Adipocyte (in vitro differentiated cells): ENCODE measurements at regions not wholly inside any gene's neighbourhood (a gene's known extent, or its start where the extent isn't known, plus 50 kb on each side); places are given as distances from the start of the nearest gene placed in this dataset.

Experiments
- DNase-seq: peaks from one replicate; pipeline ENCODE4 v3.0.0-alpha.2; 2015; ENCODE audit warnings: low read depth
- H3K27me3 ChIP-seq: replicated peaks from 2 replicates; pipeline ENCODE4 v1.7.0; 2013; ENCODE audit warnings: mild to moderate bottlenecking, low read length, moderate library complexity; ENCODE audit not compliant: control insufficient read depth, insufficient read depth
- H3K36me3 ChIP-seq: 2 replicates; pipeline ENCODE4 v1.7.0; 2013; ENCODE audit warnings: low read length, mild to moderate bottlenecking, moderate library complexity; ENCODE audit not compliant: control insufficient read depth, insufficient read depth, severe bottlenecking
- H3K4me1 ChIP-seq: 2 replicates; pipeline ENCODE4 v1.7.0; 2013; ENCODE audit warnings: mild to moderate bottlenecking, low read length, moderate library complexity; ENCODE audit not compliant: control insufficient read depth, insufficient read depth
- H3K4me3 ChIP-seq: 2 replicates; pipeline ENCODE4 v1.7.0; 2013; ENCODE audit warnings: mild to moderate bottlenecking, low read length, moderate library complexity
- H3K9ac ChIP-seq: 2 replicates; pipeline ENCODE4 v1.7.0; 2013; ENCODE audit warnings: mild to moderate bottlenecking, low read length, moderate library complexity
- H3K9me3 ChIP-seq: 2 replicates; pipeline ENCODE4 v1.7.0; 2013; ENCODE audit warnings: mild to moderate bottlenecking, low read length, moderate library complexity; ENCODE audit not compliant: control insufficient read depth

GRCh38 chr11:120011836-120012235, 126.1 kb downstream of the TRIM29 start:
- H3K36me3 ChIP-seq, result no peaks in the 10 kb centered on the region
- H3K4me1 ChIP-seq, result peaks cover 15% of the 10 kb centered on the region
- no peak overlapping the region for H3K9ac ChIP-seq
- H3K4me3 ChIP-seq, result no peak overlapping the region
- peaks cover 85% of the 10 kb centered on the region for H3K27me3 ChIP-seq
- no peaks in the 10 kb centered on the region for H3K9me3 ChIP-seq
- DNase-seq, result no peak

GRCh38 chr11:120010775-120011174, 127.1 kb downstream of the TRIM29 start:
- DNase-seq, result no peak
- Histone ChIP-seq H3K9me3 (no peaks in the 10 kb centered on the region), H3K4me3 (no peak overlapping the region), H3K9ac (no peak overlapping the region), H3K27me3 (peaks cover 81% of the 10 kb centered on the region), H3K4me1 (peaks cover 12% of the 10 kb centered on the region), H3K36me3 (no peaks in the 10 kb centered on the region)

GRCh38 chr11:120009938-120010337, 128.0 kb downstream of the TRIM29 start:
- H3K9ac ChIP-seq, result no peak overlapping the region
- peaks cover 8% of the 10 kb centered on the region for H3K9me3 ChIP-seq
- peaks cover 5% of the 10 kb centered on the region for H3K4me1 ChIP-seq
- no peak overlapping the region for H3K4me3 ChIP-seq
- no peak for DNase-seq
- H3K36me3 ChIP-seq, result no peaks in the 10 kb centered on the region
- peaks cover 83% of the 10 kb centered on the region for H3K27me3 ChIP-seq

GRCh38 chr11:120007144-120007543, 130.8 kb downstream of the TRIM29 start:
- Histone ChIP-seq H3K9me3 (peaks cover 17% of the 10 kb centered on the region), H3K4me3 (no peak overlapping the region), H3K27me3 (peaks cover 86% of the 10 kb centered on the region), H3K36me3 (no peaks in the 10 kb centered on the region), H3K4me1 (no peaks in the 10 kb centered on the region), H3K9ac (no peak overlapping the region)
- no peak for DNase-seq

- Histone ChIP-seq H3K36me3 (no peaks in the 10 kb centered on the region), H3K4me3 (no peak overlapping the region), H3K9ac (no peak overlapping the region), H3K9me3 (peaks cover 17% of the 10 kb centered on the region), H3K4me1 (no peaks in the 10 kb centered on the region), H3K27me3 (peaks cover 72% of the 10 kb centered on the region)
- DNase-seq, result no peak
These were observed 133.2 kb downstream of the TRIM29 start for GRCh38 chr11:120004723-120005122.

- no peaks in the 10 kb centered on the region for H3K4me1 ChIP-seq
- peaks cover 17% of the 10 kb centered on the region for H3K9me3 ChIP-seq
- no peak overlapping the region for H3K4me3 ChIP-seq
- no peak overlapping the region for H3K9ac ChIP-seq
- H3K27me3 ChIP-seq, result peaks cover 58% of the 10 kb centered on the region
- no peaks in the 10 kb centered on the region for H3K36me3 ChIP-seq
- DNase-seq, result no peak
These were observed 136.5 kb downstream of the TRIM29 start for GRCh38 chr11:120001178-120002090.

GRCh38 chr11:119999220-119999619, 138.7 kb downstream of the TRIM29 start:
- peaks cover 61% of the 10 kb centered on the region for H3K27me3 ChIP-seq
- DNase-seq, result no peak
- no peaks in the 10 kb centered on the region for H3K4me1 ChIP-seq
- H3K9ac ChIP-seq, result no peak overlapping the region
- H3K4me3 ChIP-seq, result no peak overlapping the region
- H3K36me3 ChIP-seq, result no peaks in the 10 kb centered on the region
- peaks cover 2% of the 10 kb centered on the region for H3K9me3 ChIP-seq

GRCh38 chr11:119996556-119996955, 141.4 kb downstream of the TRIM29 start:
- Histone ChIP-seq H3K4me1 (no peaks in the 10 kb centered on the region), H3K9me3 (no peaks in the 10 kb centered on the region), H3K27me3 (peaks cover 51% of the 10 kb centered on the region), H3K9ac (no peak overlapping the region), H3K36me3 (no peaks in the 10 kb centered on the region), H3K4me3 (no peak overlapping the region)
- no peak for DNase-seq

- no peak for DNase-seq
- H3K4me3 ChIP-seq, result no peak overlapping the region
- no peaks in the 10 kb centered on the region for H3K9me3 ChIP-seq
- no peak overlapping the region for H3K9ac ChIP-seq
- H3K36me3 ChIP-seq, result no peaks in the 10 kb centered on the region
- peaks cover 2% of the 10 kb centered on the region for H3K4me1 ChIP-seq
- peaks cover 49% of the 10 kb centered on the region for H3K27me3 ChIP-seq
These were observed 142.0 kb downstream of the TRIM29 start for GRCh38 chr11:119995730-119996491.

GRCh38 chr11:119993722-119994121, 144.2 kb downstream of the TRIM29 start:
- H3K4me1 ChIP-seq, result peaks cover 12% of the 10 kb centered on the region
- H3K27me3 ChIP-seq, result peaks cover 48% of the 10 kb centered on the region
- no peaks in the 10 kb centered on the region for H3K36me3 ChIP-seq
- no peak overlapping the region for H3K9ac ChIP-seq
- H3K4me3 ChIP-seq, result no peak overlapping the region
- DNase-seq, result no peak
- no peaks in the 10 kb centered on the region for H3K9me3 ChIP-seq
